LNCAP (cell line): ENCODE measurements at regions not wholly inside any gene's neighbourhood (a gene's known extent, or its start where the extent isn't known, plus 50 kb on each side); places are given as distances from the start of the nearest gene placed in this dataset.

ENCODE experiments used
- TF ChIP-seq, protein P1 (sequence below): fragments of 450-650 bp; IDR thresholded peaks from 2 replicates; pipeline ENCODE4 v1.5.1; 2017; ENCODE audit warnings: mild to moderate bottlenecking

- TF ChIP-seq, protein P1, sequence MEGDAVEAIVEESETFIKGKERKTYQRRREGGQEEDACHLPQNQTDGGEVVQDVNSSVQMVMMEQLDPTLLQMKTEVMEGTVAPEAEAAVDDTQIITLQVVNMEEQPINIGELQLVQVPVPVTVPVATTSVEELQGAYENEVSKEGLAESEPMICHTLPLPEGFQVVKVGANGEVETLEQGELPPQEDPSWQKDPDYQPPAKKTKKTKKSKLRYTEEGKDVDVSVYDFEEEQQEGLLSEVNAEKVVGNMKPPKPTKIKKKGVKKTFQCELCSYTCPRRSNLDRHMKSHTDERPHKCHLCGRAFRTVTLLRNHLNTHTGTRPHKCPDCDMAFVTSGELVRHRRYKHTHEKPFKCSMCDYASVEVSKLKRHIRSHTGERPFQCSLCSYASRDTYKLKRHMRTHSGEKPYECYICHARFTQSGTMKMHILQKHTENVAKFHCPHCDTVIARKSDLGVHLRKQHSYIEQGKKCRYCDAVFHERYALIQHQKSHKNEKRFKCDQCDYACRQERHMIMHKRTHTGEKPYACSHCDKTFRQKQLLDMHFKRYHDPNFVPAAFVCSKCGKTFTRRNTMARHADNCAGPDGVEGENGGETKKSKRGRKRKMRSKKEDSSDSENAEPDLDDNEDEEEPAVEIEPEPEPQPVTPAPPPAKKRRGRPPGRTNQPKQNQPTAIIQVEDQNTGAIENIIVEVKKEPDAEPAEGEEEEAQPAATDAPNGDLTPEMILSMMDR = no peak
Measured at GRCh38 chr15:25611603-25612002, 172.8 kb upstream of the UBE3A start.

DNA sequence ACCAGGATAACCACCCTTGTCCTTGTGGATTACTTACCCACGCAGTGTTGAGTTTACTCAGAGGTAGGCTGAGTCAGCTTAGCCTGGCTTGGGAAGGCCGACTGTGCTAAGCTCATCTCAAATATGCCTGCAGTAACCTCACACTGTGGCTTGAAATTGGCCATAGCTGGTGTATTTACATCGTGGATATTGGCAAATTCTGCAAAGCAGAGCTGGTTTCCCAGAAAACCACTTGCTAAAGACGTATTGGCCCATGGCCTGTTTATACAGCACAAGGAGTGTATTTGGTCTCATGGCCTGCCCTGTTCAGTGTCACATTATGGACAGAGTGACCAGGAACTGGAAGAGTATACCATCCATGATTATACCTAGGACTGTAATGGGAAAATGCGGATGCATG lies 170.5 kb upstream of the UBE3A start:
- TF ChIP-seq, protein P1 = no peak

- TF ChIP-seq, protein P1 = no peak
Measured at GRCh38 chr15:25608926-25609325, 170.1 kb upstream of the UBE3A start.

GRCh38 chr15:25605151-25605550 lies 166.3 kb upstream of the UBE3A start:
- TF ChIP-seq, protein P1 = no peak

GRCh38 chr15:25600751-25601150 lies 161.9 kb upstream of the UBE3A start:
- TF ChIP-seq, protein P1 = no peak

- TF ChIP-seq, protein P1 = no peak
Measured at GRCh38 chr15:25597571-25597970, 158.7 kb upstream of the UBE3A start.

- TF ChIP-seq, protein P1 = no peak
Measured at GRCh38 chr15:25596644-25597562, 158.1 kb upstream of the UBE3A start.
